GM23338 (cell line): ENCODE measurements at regions not wholly inside any gene's neighbourhood (a gene's known extent, or its start where the extent isn't known, plus 50 kb on each side); places are given as distances from the start of the nearest gene placed in this dataset.

Experiments used
- ATAC-seq: fragments of 200-7000 bp; cut with Tn5 transposase; 3 replicates; pipeline ENCODE4 v1.9.1; 2020
- DNase-seq: peaks from one replicate; pipeline ENCODE4 v3.0.0-alpha.2; 2015; ENCODE audit warnings: low spot score
- H2AFZ ChIP-seq: fragments of 200-600 bp; sonication (generic); 2 replicates; pipeline ENCODE4 v1.8.0; 2016; ENCODE audit warnings: antibody characterized with exemption, mild to moderate bottlenecking, moderate library complexity
- H3F3A ChIP-seq: fragments of 200-600 bp; sonication (generic); replicated peaks from 2 replicates; pipeline ENCODE4 v1.8.0; 2017; ENCODE audit warnings: antibody characterized with exemption, mixed run types, low read depth
- H3K27ac ChIP-seq: fragments of 200-600 bp; sonication (generic); 2 replicates; pipeline ENCODE4 v1.6.1; 2016; ENCODE audit warnings: low read depth
- H3K27me3 ChIP-seq: fragments of 200-600 bp; sonication (generic); 2 replicates; pipeline ENCODE4 v1.8.0; 2016; ENCODE audit warnings: mild to moderate bottlenecking, mixed run types, moderate library complexity; ENCODE audit not compliant: insufficient read depth
- H3K36me3 ChIP-seq: fragments of 200-600 bp; sonication (generic); 2 replicates; pipeline ENCODE4 v1.8.0; 2016; ENCODE audit warnings: mild to moderate bottlenecking; ENCODE audit not compliant: insufficient read depth
- H3K4me1 ChIP-seq: fragments of 200-600 bp; sonication (generic); 2 replicates; pipeline ENCODE4 v1.8.0; 2016; ENCODE audit warnings: mild to moderate bottlenecking, moderate library complexity; ENCODE audit not compliant: insufficient read depth
- H3K4me2 ChIP-seq: fragments of 200-600 bp; sonication (generic); 2 replicates; pipeline ENCODE4 v1.7.1; 2017; ENCODE audit warnings: mixed run types
- H3K4me3 ChIP-seq: fragments of 200-600 bp; sonication (generic); 2 replicates; pipeline ENCODE4 v1.6.1; 2016; ENCODE audit warnings: mixed run types
- H3K79me2 ChIP-seq: fragments of 200-600 bp; sonication (generic); replicated peaks from 2 replicates; pipeline ENCODE4 v1.8.0; 2017; ENCODE audit warnings: mild to moderate bottlenecking; ENCODE audit not compliant: insufficient read depth
- H3K9me2 ChIP-seq: fragments of 200-600 bp; sonication (generic); 2 replicates; pipeline ENCODE4 v1.8.0; 2017; ENCODE audit not compliant: insufficient read depth
- H4K20me1 ChIP-seq: fragments of 200-600 bp; sonication (generic); replicated peaks from 2 replicates; pipeline ENCODE4 v1.8.0; 2017; ENCODE audit warnings: mild to moderate bottlenecking; ENCODE audit not compliant: insufficient read depth
- H3K27ac Mint-ChIP-seq: 2 replicates; pipeline ENCODE4 v1.8.0; 2020; ENCODE audit warnings: inconsistent platforms, mild to moderate bottlenecking, moderate library complexity, mixed read lengths
- H3K27me3 Mint-ChIP-seq: 3 replicates; pipeline ENCODE4 v1.8.0; 2022; ENCODE audit warnings: low read depth, mild to moderate bottlenecking, moderate library complexity, mixed read lengths, inconsistent platforms; ENCODE audit not compliant: insufficient read depth, poor library complexity
- H3K36me3 Mint-ChIP-seq: 3 replicates; pipeline ENCODE4 v1.8.0; 2021; ENCODE audit warnings: low read depth, mild to moderate bottlenecking, inconsistent platforms, moderate library complexity, mixed read lengths
- H3K4me1 Mint-ChIP-seq: 3 replicates; pipeline ENCODE4 v1.8.0; 2020; ENCODE audit warnings: mild to moderate bottlenecking, inconsistent platforms, mixed read lengths
- H3K4me3 Mint-ChIP-seq: 3 replicates; pipeline ENCODE4 v1.8.0; 2021; ENCODE audit warnings: moderate library complexity, mild to moderate bottlenecking, inconsistent platforms, mixed read lengths
- H3K9me3 Mint-ChIP-seq: 3 replicates; pipeline ENCODE4 v1.8.0; 2020; ENCODE audit warnings: moderate library complexity, mild to moderate bottlenecking, inconsistent platforms, mixed read lengths
- CREB1 ChIP-seq: fragments of 250-450 bp; sonication (Bioruptor Pico); IDR thresholded peaks from 2 replicates; pipeline ENCODE4 v1.5.0; 2020; ENCODE audit warnings: low read depth, mild to moderate bottlenecking, moderate library complexity
- ETS1 ChIP-seq: IDR thresholded peaks from 2 replicates; pipeline ENCODE4 v1.6.1; 2016; ENCODE audit warnings: antibody characterized with exemption
- EZH2 ChIP-seq: fragments of 200-600 bp; sonication (generic); IDR thresholded peaks from one replicate; pipeline ENCODE4 v1.8.0; 2017; ENCODE audit warnings: antibody characterized with exemption, mild to moderate bottlenecking, low read depth; ENCODE audit not compliant: unreplicated experiment
- EZH2phosphoT487 ChIP-seq: fragments of 200-600 bp; sonication (generic); IDR thresholded peaks from one replicate; pipeline ENCODE4 v1.8.1; 2018; ENCODE audit warnings: antibody characterized with exemption; ENCODE audit not compliant: unreplicated experiment
- JUNB ChIP-seq: IDR thresholded peaks from one replicate; pipeline ENCODE4 v1.6.1; 2016; ENCODE audit warnings: antibody characterized with exemption; ENCODE audit not compliant: unreplicated experiment
- NANOG ChIP-seq: IDR thresholded peaks from 2 replicates; pipeline ENCODE4 v1.6.1; 2016; ENCODE audit warnings: antibody characterized with exemption, borderline replicate concordance
- POLR2AphosphoS5 ChIP-seq: IDR thresholded peaks from 2 replicates; pipeline ENCODE4 v1.6.1; 2016; ENCODE audit warnings: antibody characterized with exemption, low read depth
- REST ChIP-seq: IDR thresholded peaks from one replicate; pipeline ENCODE4 v1.6.1; 2018; ENCODE audit warnings: antibody characterized with exemption; ENCODE audit not compliant: unreplicated experiment
- STAT1 ChIP-seq: IDR thresholded peaks from one replicate; pipeline ENCODE4 v1.6.1; 2016; ENCODE audit warnings: antibody characterized with exemption; ENCODE audit not compliant: unreplicated experiment
- ZNF114 ChIP-seq: fragments of 250-450 bp; sonication (Bioruptor Pico); IDR thresholded peaks from 2 replicates; pipeline ENCODE4 v1.5.0; 2020; ENCODE audit warnings: mild to moderate bottlenecking, moderate library complexity
- ZNF331 ChIP-seq: fragments of 250-450 bp; sonication (Bioruptor Pico); IDR thresholded peaks from 2 replicates; pipeline ENCODE4 v1.5.0; 2020; ENCODE audit warnings: low read depth, mild to moderate bottlenecking, moderate library complexity
- ZNF462 ChIP-seq: fragments of 250-450 bp; sonication (Bioruptor Pico); IDR thresholded peaks from 2 replicates; pipeline ENCODE4 v1.5.0; 2020; ENCODE audit warnings: mild to moderate bottlenecking, moderate library complexity
- TF ChIP-seq, protein P1 (sequence below), 2 experiments: fragments of 200-600 bp in 1 of 2; sonication (generic) in 1 of 2; conservative IDR thresholded peaks; 2 replicates each; pipeline versions ENCODE4 v1.5.1 to v1.6.1; 2016 to 2017; ENCODE audit warnings: antibody characterized with exemption in 2 of 2, low read depth in 2 of 2, mild to moderate bottlenecking in 2 of 2, moderate library complexity in 1 of 2

- Histone ChIP-seq H3K4me1 (no peaks in the 10 kb centered on the region), H2AFZ (no peak overlapping the region), H3K27me3 (no peaks in the 10 kb centered on the region), H4K20me1 (no peaks in the 10 kb centered on the region), H3F3A (no peaks in the 10 kb centered on the region), H3K36me3 (0 out of 2 replicates have a peak, but pooled peaks cover 9% of the 10 kb centered on the region), H3K9me2 (no peaks in the 10 kb centered on the region), H3K4me3 (no peak overlapping the region), H3K27ac (no peak overlapping the region), H3K4me2 (no peak overlapping the region), H3K79me2 (no peaks in the 10 kb centered on the region)
- H3K9me3 Mint-ChIP-seq, result peaks cover 35% of the 10 kb centered on the region
- H3K27ac Mint-ChIP-seq, result no peak overlapping the region
- H3K27me3 Mint-ChIP-seq, result no peaks in the 10 kb centered on the region
- H3K36me3 Mint-ChIP-seq, result peaks cover 25% of the 10 kb centered on the region
- no peak overlapping the region for H3K4me3 Mint-ChIP-seq
- no peak for DNase-seq
- no peaks in the 10 kb centered on the region; the same call in 2 of the 3 replicates for H3K4me1 Mint-ChIP-seq
- ATAC-seq, result no peak
- TF ChIP-seq POLR2AphosphoS5 (no peak), EZH2 (no peak), NANOG (no peak), JUNB (no peak), REST (no peak), CREB1 (CRISPR knock-in tag) (no peak), ZNF114 (CRISPR knock-in tag) (no peak), ETS1 (no peak), ZNF331 (CRISPR knock-in tag) (no peak), STAT1 (no peak), ZNF462 (CRISPR knock-in tag) (no peak), EZH2phosphoT487 (no peak)
- TF ChIP-seq, protein P1, sequence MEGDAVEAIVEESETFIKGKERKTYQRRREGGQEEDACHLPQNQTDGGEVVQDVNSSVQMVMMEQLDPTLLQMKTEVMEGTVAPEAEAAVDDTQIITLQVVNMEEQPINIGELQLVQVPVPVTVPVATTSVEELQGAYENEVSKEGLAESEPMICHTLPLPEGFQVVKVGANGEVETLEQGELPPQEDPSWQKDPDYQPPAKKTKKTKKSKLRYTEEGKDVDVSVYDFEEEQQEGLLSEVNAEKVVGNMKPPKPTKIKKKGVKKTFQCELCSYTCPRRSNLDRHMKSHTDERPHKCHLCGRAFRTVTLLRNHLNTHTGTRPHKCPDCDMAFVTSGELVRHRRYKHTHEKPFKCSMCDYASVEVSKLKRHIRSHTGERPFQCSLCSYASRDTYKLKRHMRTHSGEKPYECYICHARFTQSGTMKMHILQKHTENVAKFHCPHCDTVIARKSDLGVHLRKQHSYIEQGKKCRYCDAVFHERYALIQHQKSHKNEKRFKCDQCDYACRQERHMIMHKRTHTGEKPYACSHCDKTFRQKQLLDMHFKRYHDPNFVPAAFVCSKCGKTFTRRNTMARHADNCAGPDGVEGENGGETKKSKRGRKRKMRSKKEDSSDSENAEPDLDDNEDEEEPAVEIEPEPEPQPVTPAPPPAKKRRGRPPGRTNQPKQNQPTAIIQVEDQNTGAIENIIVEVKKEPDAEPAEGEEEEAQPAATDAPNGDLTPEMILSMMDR (conservative IDR thresholded peaks at IDR 0.05; ENCODE audit: low read depth in 2 of 2), result no peak
These were observed 375.0 kb downstream of the CDC5L start for GRCh38 chr6:44762496-44762895.
